Left lung (tissue), 4 donors: ENCODE measurements at regions not wholly inside any gene's neighbourhood (a gene's known extent, or its start where the extent isn't known, plus 50 kb on each side); places are given as distances from the start of the nearest gene placed in this dataset.

ENCODE experiments used
- ATAC-seq: fragments of 200-7000 bp; cut with Tn5 transposase; one replicate; pipeline ENCODE4 v1.9.1; 2020; ENCODE audit warnings: moderate library complexity
- DNase-seq, 4 donors: peaks; one replicate each; pipeline ENCODE4 v3.0.0-alpha.2; 2013 to 2020
- H3K27ac ChIP-seq, 2 donors: fragments of 200-600 bp; sonication (generic) in 1 of 2; one replicate each; pipeline versions ENCODE4 v1.5.0 to v1.8.0; 2020 to 2021
- H3K27me3 ChIP-seq, 2 donors: fragments of 200-600 bp; sonication (generic) in 1 of 2; one replicate each; pipeline versions ENCODE4 v1.5.0 to v1.8.0; 2020 to 2021
- H3K36me3 ChIP-seq, 2 donors: fragments of 200-600 bp; sonication (generic) in 1 of 2; one replicate each; pipeline versions ENCODE4 v1.5.0 to v1.8.0; 2020 to 2021
- H3K4me1 ChIP-seq, 2 donors: fragments of 200-600 bp; one replicate each; pipeline ENCODE4 v1.8.0; 2021
- H3K4me3 ChIP-seq, 2 donors: fragments of 200-600 bp; sonication (generic) in 1 of 2; one replicate each; pipeline versions ENCODE4 v1.5.0 to v1.8.0; 2020 to 2021; ENCODE audit warnings: mild to moderate bottlenecking in 1 of 2
- H3K9me3 ChIP-seq, 2 donors: fragments of 200-600 bp; sonication (generic) in 1 of 2; one replicate each; pipeline versions ENCODE4 v1.5.0 to v1.8.0; 2020 to 2021
- intact Hi-C, 2 donors: fragments of 100-400 bp; cut with DNase I; formaldehyde crosslinking; loops; one replicate each; pipeline versions ENCODE4 v1.11.2 to v1.14.2; 2022
- TF ChIP-seq, protein P1 (sequence below), 2 donors: fragments of 200-600 bp; sonication (generic) in 1 of 2; IDR thresholded peaks; one replicate each; pipeline versions ENCODE4 v1.5.0 to v1.8.0; 2021; ENCODE audit warnings: antibody characterized with exemption in 2 of 2
- donor health status: DM: no; HTN: yes; CAD: no.
- donor health status: DM: no; HTN: no; CAD: no.

DNA sequence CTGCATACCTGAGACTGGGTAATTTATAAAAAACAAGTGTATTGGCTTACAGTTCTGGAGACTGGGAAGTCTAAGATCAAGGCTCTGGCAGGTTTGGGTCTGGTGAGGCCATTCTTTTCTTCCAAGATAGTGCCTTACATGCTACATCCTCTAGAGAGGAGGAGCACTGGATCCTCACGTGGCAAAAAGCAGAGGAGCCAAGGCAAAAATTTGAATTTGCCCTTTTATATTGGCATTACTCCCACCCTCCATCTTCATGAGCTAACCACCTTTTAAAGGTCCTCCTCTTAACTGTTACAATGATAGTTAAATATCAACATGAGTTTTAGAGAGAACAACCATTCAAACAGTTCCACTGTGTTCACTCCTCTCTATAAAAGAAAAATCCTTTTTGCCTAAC is 286.3 kb upstream of the SEL1L start:
- no peaks in the 10 kb centered on the region for H3K36me3 ChIP-seq
- H3K27ac ChIP-seq, result no peak overlapping the region
- H3K4me1 ChIP-seq, result no peaks in the 10 kb centered on the region
- no peak for DNase-seq
- no peaks in the 10 kb centered on the region for H3K27me3 ChIP-seq
- H3K4me3 ChIP-seq, result no peak overlapping the region
- ATAC-seq, result no peak
- H3K9me3 ChIP-seq, result peaks cover 0 to 7% of the 10 kb centered on the region in 2 donors
- intact Hi-C loops, result no loop called here
- TF ChIP-seq, protein P1, sequence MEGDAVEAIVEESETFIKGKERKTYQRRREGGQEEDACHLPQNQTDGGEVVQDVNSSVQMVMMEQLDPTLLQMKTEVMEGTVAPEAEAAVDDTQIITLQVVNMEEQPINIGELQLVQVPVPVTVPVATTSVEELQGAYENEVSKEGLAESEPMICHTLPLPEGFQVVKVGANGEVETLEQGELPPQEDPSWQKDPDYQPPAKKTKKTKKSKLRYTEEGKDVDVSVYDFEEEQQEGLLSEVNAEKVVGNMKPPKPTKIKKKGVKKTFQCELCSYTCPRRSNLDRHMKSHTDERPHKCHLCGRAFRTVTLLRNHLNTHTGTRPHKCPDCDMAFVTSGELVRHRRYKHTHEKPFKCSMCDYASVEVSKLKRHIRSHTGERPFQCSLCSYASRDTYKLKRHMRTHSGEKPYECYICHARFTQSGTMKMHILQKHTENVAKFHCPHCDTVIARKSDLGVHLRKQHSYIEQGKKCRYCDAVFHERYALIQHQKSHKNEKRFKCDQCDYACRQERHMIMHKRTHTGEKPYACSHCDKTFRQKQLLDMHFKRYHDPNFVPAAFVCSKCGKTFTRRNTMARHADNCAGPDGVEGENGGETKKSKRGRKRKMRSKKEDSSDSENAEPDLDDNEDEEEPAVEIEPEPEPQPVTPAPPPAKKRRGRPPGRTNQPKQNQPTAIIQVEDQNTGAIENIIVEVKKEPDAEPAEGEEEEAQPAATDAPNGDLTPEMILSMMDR (IDR thresholded peaks at IDR 0.05), result no peak

GRCh38 chr14:81826081-81826480 is 292.4 kb upstream of the SEL1L start:
- TF ChIP-seq, protein P1 (IDR thresholded peaks at IDR 0.05), result no peak
- no peak for DNase-seq
- no peak for ATAC-seq
- Histone ChIP-seq H3K9me3 (peaks cover 0 to 18% of the 10 kb centered on the region in 2 donors), H3K4me1 (no peaks in the 10 kb centered on the region), H3K27ac (no peak overlapping the region), H3K36me3 (no peaks in the 10 kb centered on the region), H3K27me3 (no peaks in the 10 kb centered on the region), H3K4me3 (no peak overlapping the region)
- intact Hi-C loops, result no loop called here

GRCh38 chr14:81829447-81829846 is 295.8 kb upstream of the SEL1L start:
- H3K4me1 ChIP-seq, result no peaks in the 10 kb centered on the region
- no peak for ATAC-seq
- H3K4me3 ChIP-seq, result no peak overlapping the region
- intact Hi-C loops, result no loop called here
- TF ChIP-seq, protein P1 (IDR thresholded peaks at IDR 0.05), result no peak
- H3K27ac ChIP-seq, result no peak overlapping the region
- H3K9me3 ChIP-seq, result peaks cover 0 to 11% of the 10 kb centered on the region in 2 donors
- no peaks in the 10 kb centered on the region for H3K36me3 ChIP-seq
- no peaks in the 10 kb centered on the region for H3K27me3 ChIP-seq
- peak in 1 of 4 donors; percentile 62 for DNase-seq

GRCh38 chr14:81831128-81831820 is 297.6 kb upstream of the SEL1L start:
- ATAC-seq (peak; percentile 56), DNase-seq (no peak)
- Histone ChIP-seq H3K36me3 (no peaks in the 10 kb centered on the region), H3K9me3 (peaks cover 0 to 25% of the 10 kb centered on the region in 2 donors), H3K4me3 (no peak overlapping the region), H3K4me1 (no peaks in the 10 kb centered on the region), H3K27me3 (no peaks in the 10 kb centered on the region), H3K27ac (no peak overlapping the region)
- TF ChIP-seq, protein P1 (IDR thresholded peaks at IDR 0.05), result no peak
- intact Hi-C loops, result no loop called here

DNA sequence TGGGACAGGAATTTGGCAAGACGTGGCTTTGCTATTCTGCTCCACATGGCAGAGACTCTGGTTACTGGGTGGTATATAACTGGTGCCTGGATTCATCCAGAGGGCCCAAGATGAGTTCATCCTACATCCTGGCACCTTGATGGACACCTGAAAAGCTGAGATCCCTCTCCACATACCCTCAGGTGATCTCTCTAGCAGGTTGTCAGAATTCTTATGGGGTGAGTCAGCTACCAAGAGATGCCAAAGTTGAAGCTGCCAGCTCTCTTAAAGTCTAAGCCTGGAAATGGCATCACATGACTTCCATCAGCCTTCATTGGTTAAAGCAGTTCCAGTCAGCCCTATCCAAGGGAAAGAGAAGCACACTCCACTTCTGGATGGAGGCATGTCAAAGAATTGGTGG is 300.7 kb upstream of the SEL1L start:
- H3K9me3 ChIP-seq, result peaks cover 0 to 33% of the 10 kb centered on the region in 2 donors
- H3K27me3 ChIP-seq, result no peaks in the 10 kb centered on the region
- no peaks in the 10 kb centered on the region for H3K4me1 ChIP-seq
- TF ChIP-seq, protein P1 (IDR thresholded peaks at IDR 0.05), result no peak
- no peaks in the 10 kb centered on the region for H3K36me3 ChIP-seq
- H3K4me3 ChIP-seq, result no peak overlapping the region
- DNase-seq (no peak), ATAC-seq (no peak)
- H3K27ac ChIP-seq, result no peak overlapping the region
- intact Hi-C loops, result no loop called here
